Stimulated activated CD8-positive, alpha-beta memory T cell treated with anti-CD3 and anti-CD28 coated beads, Interleukin-7, amount 100 ng/mL, for 48 hours (primary cell): ENCODE measurements at regions not wholly inside any gene's neighbourhood (a gene's known extent, or its start where the extent isn't known, plus 50 kb on each side); places are given as distances from the start of the nearest gene placed in this dataset.

ENCODE experiments used
- DNase-seq, 2 donors: peaks; one replicate each; pipeline ENCODE4 v3.0.0-alpha.2; 2020; ENCODE audit warnings: low read depth in 1 of 2; ENCODE audit errors: extremely low read depth in 1 of 2

- DNase-seq, result no peak
These were observed 114.0 kb downstream of the NSG2 start for GRCh38 chr5:174159327-174160114.

DNA sequence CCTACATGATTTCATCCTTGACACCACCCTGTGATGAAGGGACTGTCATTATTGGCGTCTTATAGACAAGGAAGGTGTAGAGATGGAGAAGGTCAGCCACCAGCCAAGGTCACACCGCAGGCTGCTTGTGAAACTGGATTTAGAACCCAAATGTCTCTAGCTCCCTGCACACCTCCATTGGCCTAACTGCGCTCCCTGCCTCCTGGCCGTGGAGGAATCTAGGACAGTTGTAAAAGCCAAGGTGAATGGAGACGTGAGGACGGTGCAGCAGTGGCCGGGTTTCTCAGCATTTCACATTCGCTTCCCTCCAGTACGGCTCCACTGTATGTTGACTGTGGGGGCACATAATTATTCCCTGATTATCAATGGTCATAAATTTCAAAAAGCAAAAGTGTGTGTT lies 119.9 kb downstream of the NSG2 start:
- DNase-seq, result no peak

GRCh38 chr5:174166231-174167079 lies 120.9 kb downstream of the NSG2 start:
- no peak for DNase-seq

- DNase-seq, result no peak
These were observed 121.8 kb downstream of the NSG2 start for GRCh38 chr5:174167080-174167910.

DNA sequence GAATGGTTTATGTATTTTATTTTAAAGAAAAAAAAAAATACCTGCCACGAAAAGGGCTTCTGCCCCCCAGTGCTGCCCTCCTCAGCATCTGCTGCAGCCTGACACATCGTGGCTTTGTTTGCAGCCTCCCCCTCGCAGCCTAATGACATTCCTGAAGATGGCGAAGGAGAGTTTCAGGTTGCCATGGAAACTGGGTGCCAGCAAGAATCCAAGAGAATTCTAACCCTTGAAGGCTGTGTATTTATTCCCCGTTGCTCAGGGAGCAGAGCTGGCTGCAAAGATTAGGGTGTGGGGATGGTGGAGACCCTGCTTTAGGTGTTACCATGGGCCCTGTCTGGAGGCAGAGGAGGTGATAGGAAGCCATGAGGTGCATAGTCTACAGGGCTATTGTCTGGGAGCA lies 126.6 kb downstream of the NSG2 start:
- DNase-seq, result no peak

DNA sequence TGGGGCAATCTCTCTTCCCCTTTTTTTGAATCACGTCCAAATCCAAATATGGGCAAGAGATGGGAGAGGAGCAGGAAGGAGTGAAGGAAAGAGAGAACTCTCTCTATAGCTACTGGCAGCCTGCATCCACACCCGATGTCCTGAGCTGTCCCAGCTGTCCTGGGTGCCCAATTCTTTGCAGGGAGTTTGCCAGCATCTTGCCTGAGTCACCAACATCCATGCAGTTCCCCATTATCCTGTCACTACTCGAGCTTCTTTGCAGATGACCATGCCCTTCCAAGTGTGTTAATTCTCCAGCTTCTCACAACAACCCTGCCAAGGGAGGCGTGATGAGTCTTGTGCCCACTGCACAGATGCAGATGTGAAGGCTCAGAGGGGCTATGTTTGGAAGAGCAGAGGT lies 127.1 kb downstream of the NSG2 start:
- no peak for DNase-seq

DNA sequence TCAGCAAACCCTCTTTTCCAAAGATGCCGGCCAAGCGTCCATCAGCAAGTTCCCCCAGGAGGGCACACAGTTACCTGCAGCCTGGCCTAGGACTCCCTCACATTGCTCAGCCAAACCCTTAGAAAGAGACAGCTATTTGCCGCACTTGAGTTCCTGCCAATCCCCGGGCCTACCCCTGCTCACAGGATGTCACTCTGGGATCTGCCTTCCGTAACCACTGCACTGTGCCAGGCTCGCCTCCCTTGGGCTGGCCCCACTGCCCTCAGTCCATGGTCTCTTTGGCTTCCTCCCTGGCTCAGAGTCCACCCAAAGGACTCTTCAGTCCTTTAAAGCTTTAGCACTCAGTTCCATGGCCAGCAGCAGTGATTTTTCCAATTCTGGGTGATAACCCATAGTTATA lies 128.3 kb downstream of the NSG2 start:
- no peak for DNase-seq

DNA sequence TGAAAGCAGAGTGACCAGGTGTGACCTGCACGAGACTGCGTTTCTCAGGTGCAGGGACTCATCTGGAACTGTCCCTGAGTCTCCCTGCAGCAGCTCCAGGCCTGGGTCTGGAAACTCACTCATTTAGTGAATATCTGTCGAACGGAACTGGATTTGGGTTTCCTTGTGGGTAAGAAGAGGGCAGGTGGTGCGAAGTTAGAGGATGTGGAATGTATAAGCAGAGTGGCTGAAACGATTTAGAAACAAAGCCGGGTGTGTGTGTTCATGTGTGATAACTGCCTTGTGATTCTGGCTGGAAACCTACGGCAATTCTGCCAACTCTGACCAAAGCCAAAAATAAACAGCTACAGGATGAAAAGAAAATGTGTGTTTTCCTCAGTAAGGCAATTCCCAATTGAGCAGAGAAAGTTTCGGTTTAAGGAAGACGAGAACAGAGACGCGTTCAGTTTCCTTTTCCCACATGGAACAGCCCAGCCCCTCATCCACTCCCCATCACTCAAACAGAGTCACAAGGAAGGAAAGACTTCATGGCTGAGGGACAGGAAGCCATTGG lies 130.3 kb downstream of the NSG2 start:
- no peak for DNase-seq

- DNase-seq, result no peak
These were observed 131.0 kb downstream of the NSG2 start for GRCh38 chr5:174176511-174176910.

- DNase-seq, result no peak
These were observed 132.0 kb downstream of the NSG2 start for GRCh38 chr5:174177531-174177930.

DNA sequence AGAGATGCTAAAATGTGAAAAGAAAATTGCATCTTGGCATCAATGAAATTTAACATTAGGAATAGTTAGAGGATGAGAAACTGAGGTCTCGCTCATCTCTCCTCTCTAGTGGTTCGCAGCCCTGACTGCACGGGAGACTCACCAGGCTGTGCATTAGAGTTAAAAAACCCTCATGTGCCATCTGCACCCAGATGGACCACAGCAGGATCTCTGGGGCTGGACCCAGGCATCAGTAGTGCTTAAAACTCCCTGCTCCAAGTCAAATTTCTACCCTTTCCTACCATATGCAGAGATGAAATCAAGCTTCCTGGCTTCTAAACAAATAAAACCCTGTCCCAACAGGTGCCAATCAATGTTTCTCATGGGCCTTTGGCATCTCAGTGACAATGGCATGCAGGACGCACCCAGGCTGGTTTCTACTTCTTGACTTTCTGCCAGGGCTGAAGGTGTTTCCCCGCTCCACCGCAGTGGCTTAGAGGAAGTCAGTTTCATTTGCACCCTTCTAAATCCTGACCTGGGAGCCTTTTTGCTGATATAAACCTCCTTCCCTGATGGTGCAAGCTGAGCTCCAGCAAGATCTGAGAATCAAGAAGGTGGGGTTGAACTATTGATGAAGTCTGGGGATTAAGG lies 132.6 kb downstream of the NSG2 start:
- no peak for DNase-seq

DNA sequence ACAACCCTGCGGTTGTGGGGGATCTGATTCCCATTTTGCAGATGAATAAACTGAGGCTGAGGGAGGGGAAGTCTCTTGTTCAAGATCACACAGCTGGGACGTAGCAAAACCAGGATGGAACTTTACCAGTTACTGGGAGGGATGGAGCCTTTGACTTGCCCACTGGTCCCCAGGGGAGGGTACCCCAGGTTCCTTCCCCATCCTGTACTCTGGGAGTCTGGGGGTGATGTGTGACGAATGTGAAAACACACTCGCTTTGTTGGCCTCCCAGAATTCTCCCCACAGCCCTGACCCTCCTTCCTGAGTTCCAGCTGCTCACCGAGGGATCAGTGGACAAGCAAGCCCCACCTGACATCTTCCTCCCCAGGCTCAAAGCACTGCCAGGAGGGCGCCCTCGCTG lies 135.1 kb downstream of the NSG2 start:
- no peak for DNase-seq

- DNase-seq, result no peak
These were observed 136.6 kb downstream of the NSG2 start for GRCh38 chr5:174182111-174182510.

- DNase-seq, result no peak
These were observed 138.2 kb downstream of the NSG2 start for GRCh38 chr5:174183701-174184100.

GRCh38 chr5:174185506-174185905 lies 140.0 kb downstream of the NSG2 start:
- DNase-seq, result no peak

GRCh38 chr5:174186096-174186695 lies 140.7 kb downstream of the NSG2 start:
- DNase-seq, result no peak

DNA sequence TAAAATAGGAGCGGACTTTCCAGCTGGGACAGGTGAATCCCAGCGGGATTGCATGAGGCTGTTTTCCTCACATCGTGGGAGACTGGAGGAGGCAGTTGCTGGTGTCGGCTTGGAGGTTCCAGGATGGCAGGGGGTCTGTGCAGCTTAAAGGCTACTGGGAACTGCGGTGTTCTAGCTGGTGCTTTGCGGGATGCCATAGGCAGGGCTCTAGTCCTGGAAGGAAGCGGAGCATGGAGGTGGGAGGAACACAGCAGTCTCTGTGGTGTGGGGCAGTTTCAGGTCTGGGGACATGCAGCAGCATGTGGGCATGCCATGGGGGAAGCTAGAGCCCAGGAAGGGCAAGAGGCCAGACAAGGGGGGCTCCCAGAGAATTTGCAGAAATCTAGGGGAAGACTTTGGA lies 141.5 kb downstream of the NSG2 start:
- no peak for DNase-seq

- DNase-seq, result no peak
These were observed 142.0 kb downstream of the NSG2 start for GRCh38 chr5:174187481-174187880.

- DNase-seq, result no peak
These were observed 142.8 kb downstream of the NSG2 start for GRCh38 chr5:174188295-174188694.
